ENCODE measurements at regions not wholly inside any gene's neighbourhood (a gene's known extent, or its start where the extent isn't known, plus 50 kb on each side); places are given as distances from the start of the nearest gene placed in this dataset.

DNA sequence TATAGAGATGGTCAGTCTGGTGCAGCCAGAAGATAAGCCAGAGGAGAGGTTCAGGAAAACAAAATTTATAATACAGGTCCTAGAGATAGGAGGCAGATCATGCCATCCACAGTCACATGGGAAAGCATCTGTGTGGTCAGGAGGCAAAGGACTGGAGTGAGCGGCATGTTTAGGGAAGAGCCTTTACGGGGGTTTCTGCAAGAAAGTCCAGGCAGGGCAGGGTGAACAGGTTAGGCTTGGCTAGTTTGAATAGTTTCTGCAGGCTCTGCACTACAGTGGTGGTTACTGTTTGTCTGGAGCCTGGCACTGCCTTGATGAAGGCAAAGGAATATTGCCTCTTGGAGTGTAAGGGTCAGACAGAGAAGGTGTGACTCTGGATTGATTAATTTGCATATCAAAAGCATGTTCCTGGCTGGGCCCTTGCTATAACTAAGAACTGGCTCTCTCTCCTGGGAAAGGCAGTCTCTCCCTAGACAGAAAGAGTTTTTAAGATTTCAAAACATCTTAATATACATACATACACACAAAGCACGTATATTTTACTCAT, 1034.7 kb upstream of the CHAC2 start:
- Histone ChIP-seq H3K27me3 (no peaks in the 10 kb centered on the region), H3K36me3 (no peaks in the 10 kb centered on the region), H3K4me1 (no peaks in the 10 kb centered on the region), H3K4me3 (no peak overlapping the region), H3K9me3 (no peaks in the 10 kb centered on the region), H3K27ac (no peak overlapping the region)
- TF ChIP-seq, protein P1, sequence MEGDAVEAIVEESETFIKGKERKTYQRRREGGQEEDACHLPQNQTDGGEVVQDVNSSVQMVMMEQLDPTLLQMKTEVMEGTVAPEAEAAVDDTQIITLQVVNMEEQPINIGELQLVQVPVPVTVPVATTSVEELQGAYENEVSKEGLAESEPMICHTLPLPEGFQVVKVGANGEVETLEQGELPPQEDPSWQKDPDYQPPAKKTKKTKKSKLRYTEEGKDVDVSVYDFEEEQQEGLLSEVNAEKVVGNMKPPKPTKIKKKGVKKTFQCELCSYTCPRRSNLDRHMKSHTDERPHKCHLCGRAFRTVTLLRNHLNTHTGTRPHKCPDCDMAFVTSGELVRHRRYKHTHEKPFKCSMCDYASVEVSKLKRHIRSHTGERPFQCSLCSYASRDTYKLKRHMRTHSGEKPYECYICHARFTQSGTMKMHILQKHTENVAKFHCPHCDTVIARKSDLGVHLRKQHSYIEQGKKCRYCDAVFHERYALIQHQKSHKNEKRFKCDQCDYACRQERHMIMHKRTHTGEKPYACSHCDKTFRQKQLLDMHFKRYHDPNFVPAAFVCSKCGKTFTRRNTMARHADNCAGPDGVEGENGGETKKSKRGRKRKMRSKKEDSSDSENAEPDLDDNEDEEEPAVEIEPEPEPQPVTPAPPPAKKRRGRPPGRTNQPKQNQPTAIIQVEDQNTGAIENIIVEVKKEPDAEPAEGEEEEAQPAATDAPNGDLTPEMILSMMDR (IDR thresholded peaks at IDR 0.05): no peak
- intact Hi-C loops (cut with DNase I; ENCODE audit: low total_unique reads): no loop called here
- no peak for DNase-seq

DNA sequence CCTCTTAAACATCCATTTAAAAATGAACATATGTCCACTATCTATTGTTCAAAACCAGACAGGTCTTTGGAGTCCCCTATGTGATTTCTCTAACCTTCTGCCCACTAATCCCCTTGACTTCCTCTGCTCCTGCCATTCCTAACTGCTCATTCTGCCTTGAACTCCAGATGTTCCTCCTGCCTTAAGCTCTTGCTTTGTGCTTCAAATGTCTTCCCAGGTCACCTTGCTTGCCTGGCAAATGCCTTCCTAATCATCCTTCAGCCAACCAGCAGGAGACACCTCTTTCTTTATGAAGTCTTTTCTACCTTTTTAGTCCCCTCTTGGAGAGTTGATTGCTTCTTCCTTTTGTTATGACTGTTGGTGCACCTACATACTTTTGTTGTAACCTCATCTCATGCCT, 1043.0 kb upstream of the CHAC2 start:
- H3K4me3 ChIP-seq: no peak overlapping the region
- H3K4me1 ChIP-seq: no peaks in the 10 kb centered on the region
- intact Hi-C loops (cut with DNase I; ENCODE audit: low total_unique reads): no loop called here
- H3K27ac ChIP-seq: no peak overlapping the region
- no peak for DNase-seq
- TF ChIP-seq, protein P1 (IDR thresholded peaks at IDR 0.05): no peak
- H3K27me3 ChIP-seq: no peaks in the 10 kb centered on the region
- no peaks in the 10 kb centered on the region for H3K9me3 ChIP-seq
- H3K36me3 ChIP-seq: no peaks in the 10 kb centered on the region

DNA sequence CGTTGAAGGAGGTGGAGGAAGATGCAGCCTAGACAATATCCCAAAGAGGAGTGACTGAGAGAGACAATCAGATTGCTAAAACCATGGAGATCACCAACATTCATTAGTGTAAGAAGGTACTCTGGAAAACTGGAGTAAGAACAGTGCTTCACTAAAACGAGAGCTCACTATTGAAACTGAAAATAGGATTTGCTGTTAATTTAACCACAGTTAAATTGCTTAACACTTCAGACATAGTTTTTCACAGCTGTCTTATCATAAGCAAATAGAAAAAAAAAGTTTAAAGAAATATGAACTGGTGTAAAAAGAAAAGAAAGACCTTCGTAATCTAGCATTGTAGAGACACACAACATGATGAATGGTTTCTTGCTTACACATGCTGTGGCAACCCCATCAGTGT, 1049.8 kb upstream of the CHAC2 start:
- Histone ChIP-seq H3K36me3 (no peaks in the 10 kb centered on the region), H3K27ac (no peak overlapping the region), H3K4me1 (no peaks in the 10 kb centered on the region), H3K4me3 (no peak overlapping the region), H3K27me3 (no peaks in the 10 kb centered on the region), H3K9me3 (no peaks in the 10 kb centered on the region)
- TF ChIP-seq, protein P1 (IDR thresholded peaks at IDR 0.05): no peak
- no peak for DNase-seq
- intact Hi-C loops (cut with DNase I; ENCODE audit: low total_unique reads): no loop called here

DNA sequence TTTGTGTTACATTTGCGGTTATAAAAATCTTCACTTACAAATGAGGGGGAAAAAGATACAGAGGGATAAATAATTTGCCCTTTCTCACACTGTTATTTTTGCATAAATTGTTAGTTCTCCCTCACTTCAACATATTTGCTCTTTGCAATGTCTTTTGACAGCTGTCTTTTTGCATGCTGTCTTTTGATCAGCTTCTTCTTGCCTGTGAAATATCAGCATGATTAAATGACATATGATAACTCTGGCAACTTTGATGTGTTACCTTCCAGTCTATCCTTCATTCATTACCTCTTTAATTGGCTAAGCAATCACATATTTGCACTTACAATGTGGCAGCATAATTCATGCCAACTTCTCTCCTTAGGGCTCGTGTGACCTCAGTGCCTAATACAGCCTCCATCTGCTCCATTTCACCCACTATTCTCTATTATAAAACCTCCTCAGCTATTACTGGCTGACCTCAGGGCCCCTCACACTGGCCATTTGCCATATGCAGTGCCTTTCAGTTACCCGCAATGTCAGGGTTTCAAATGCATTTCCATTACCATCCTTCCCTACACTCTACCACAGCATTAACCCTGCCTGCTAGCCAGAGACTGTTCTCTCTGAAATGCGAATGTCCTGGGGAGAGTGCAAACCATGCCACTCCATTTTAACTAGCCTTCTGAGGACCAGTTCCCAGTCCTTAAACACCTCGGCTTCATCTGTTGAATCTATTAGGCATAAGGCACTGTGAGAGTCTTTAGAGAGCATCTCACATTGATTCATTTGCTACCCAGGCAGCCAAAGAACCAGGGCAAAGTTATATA, 1056.6 kb upstream of the CHAC2 start:
- no peak for DNase-seq
- Histone ChIP-seq H3K36me3 (no peaks in the 10 kb centered on the region), H3K27ac (no peak overlapping the region), H3K27me3 (no peaks in the 10 kb centered on the region), H3K4me1 (no peaks in the 10 kb centered on the region), H3K9me3 (no peaks in the 10 kb centered on the region), H3K4me3 (no peak overlapping the region)
- intact Hi-C loops (cut with DNase I; ENCODE audit: low total_unique reads): no loop called here
- TF ChIP-seq, protein P1 (IDR thresholded peaks at IDR 0.05): no peak

DNA sequence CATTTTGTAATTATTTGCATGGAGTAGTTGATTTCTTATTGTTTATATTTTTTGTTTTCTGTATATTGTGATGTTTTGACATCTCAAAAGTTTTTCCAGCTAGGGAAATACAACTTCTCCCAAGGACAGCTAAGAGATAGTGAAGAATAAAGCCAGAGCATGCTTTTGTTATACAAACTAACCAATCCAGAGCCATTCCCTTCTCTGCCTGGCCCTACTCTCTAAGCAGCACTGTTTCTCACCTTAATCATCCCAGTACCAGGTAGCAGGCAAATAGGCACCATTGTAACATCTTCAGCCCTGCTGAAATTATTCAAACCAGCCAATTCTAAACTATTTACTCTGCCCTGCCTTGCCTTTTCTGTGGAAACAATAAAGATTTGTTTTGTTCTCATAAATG, 1063.4 kb upstream of the CHAC2 start:
- TF ChIP-seq, protein P1 (IDR thresholded peaks at IDR 0.05): no peak
- no peak for DNase-seq
- intact Hi-C loops (cut with DNase I; ENCODE audit: low total_unique reads): no loop called here

More for the DNA sequence above, 1063.4 kb upstream of the CHAC2 start:
- no peak overlapping the region for H3K27ac ChIP-seq
- H3K4me1 ChIP-seq: no peaks in the 10 kb centered on the region
- no peak overlapping the region for H3K4me3 ChIP-seq
- no peaks in the 10 kb centered on the region for H3K9me3 ChIP-seq
- no peaks in the 10 kb centered on the region for H3K36me3 ChIP-seq
- no peaks in the 10 kb centered on the region for H3K27me3 ChIP-seq
